Activated T-cell treated with anti-CD3 and anti-CD28 coated beads, Interleukin-2, amount 50 U/mL, for 24 hours (primary cell): ENCODE measurements at regions not wholly inside any gene's neighbourhood (a gene's known extent, or its start where the extent isn't known, plus 50 kb on each side); places are given as distances from the start of the nearest gene placed in this dataset.

Experiments
- DNase-seq: peaks from one replicate; pipeline ENCODE4 v3.0.0-alpha.2; 2020
- H3K27ac Mint-ChIP-seq: 2 replicates; pipeline ENCODE4 v1.8.0; 2020; ENCODE audit warnings: mild to moderate bottlenecking, mixed read lengths
- H3K27me3 Mint-ChIP-seq: 2 replicates; pipeline ENCODE4 v1.8.0; 2020; ENCODE audit warnings: mixed read lengths
- H3K36me3 Mint-ChIP-seq: 2 replicates; pipeline ENCODE4 v1.8.0; 2020; ENCODE audit warnings: low read depth, mixed read lengths
- H3K4me1 Mint-ChIP-seq: 2 replicates; pipeline ENCODE4 v1.8.0; 2020; ENCODE audit warnings: low read depth, mixed read lengths
- H3K4me3 Mint-ChIP-seq: 2 replicates; pipeline ENCODE4 v1.8.0; 2020; ENCODE audit warnings: mild to moderate bottlenecking, moderate library complexity, mixed read lengths
- H3K9me3 Mint-ChIP-seq: 2 replicates; pipeline ENCODE4 v1.8.0; 2020; ENCODE audit warnings: mixed read lengths

GRCh38 chr3:34925851-34926250, 713.5 kb upstream of the ARPP21 start:
- no peak for DNase-seq
- Mint-ChIP-seq H3K36me3 (no peaks in the 10 kb centered on the region), H3K4me1 (no peaks in the 10 kb centered on the region), H3K27ac (no peak overlapping the region), H3K27me3 (no peaks in the 10 kb centered on the region), H3K4me3 (no peak overlapping the region), H3K9me3 (peaks cover 2% of the 10 kb centered on the region)

GRCh38 chr3:34929036-34929435, 710.3 kb upstream of the ARPP21 start:
- H3K27me3 Mint-ChIP-seq: no peaks in the 10 kb centered on the region

GRCh38 chr3:34934660-34935059, 704.7 kb upstream of the ARPP21 start:
- no peaks in the 10 kb centered on the region for H3K4me1 Mint-ChIP-seq

More at GRCh38 chr3:34929036-34929435, 710.3 kb upstream of the ARPP21 start:
- no peak for DNase-seq
- peaks cover 10% of the 10 kb centered on the region for H3K9me3 Mint-ChIP-seq
- H3K4me3 Mint-ChIP-seq: no peak overlapping the region
- H3K4me1 Mint-ChIP-seq: no peaks in the 10 kb centered on the region
- H3K27ac Mint-ChIP-seq: no peak overlapping the region
- no peaks in the 10 kb centered on the region for H3K36me3 Mint-ChIP-seq

GRCh38 chr3:34938784-34939183, 700.5 kb upstream of the ARPP21 start:
- Mint-ChIP-seq H3K36me3 (no peaks in the 10 kb centered on the region), H3K4me1 (no peaks in the 10 kb centered on the region), H3K9me3 (peaks cover 7% of the 10 kb centered on the region), H3K27me3 (no peaks in the 10 kb centered on the region), H3K27ac (no peak overlapping the region), H3K4me3 (no peak overlapping the region)
- no peak for DNase-seq

More at GRCh38 chr3:34934660-34935059, 704.7 kb upstream of the ARPP21 start:
- H3K36me3 Mint-ChIP-seq: no peaks in the 10 kb centered on the region
- no peak overlapping the region for H3K27ac Mint-ChIP-seq
- peaks cover 15% of the 10 kb centered on the region for H3K9me3 Mint-ChIP-seq
- H3K27me3 Mint-ChIP-seq: no peaks in the 10 kb centered on the region
- DNase-seq: no peak
- H3K4me3 Mint-ChIP-seq: no peak overlapping the region

- no peak overlapping the region for H3K27ac Mint-ChIP-seq
- H3K4me3 Mint-ChIP-seq: no peak overlapping the region
- no peaks in the 10 kb centered on the region for H3K4me1 Mint-ChIP-seq
- no peaks in the 10 kb centered on the region for H3K36me3 Mint-ChIP-seq
- no peak for DNase-seq
- peaks cover 6% of the 10 kb centered on the region for H3K9me3 Mint-ChIP-seq
- H3K27me3 Mint-ChIP-seq: no peaks in the 10 kb centered on the region
Measured at GRCh38 chr3:34942256-34942655, 697.1 kb upstream of the ARPP21 start.

- Mint-ChIP-seq H3K27ac (no peak overlapping the region), H3K27me3 (no peaks in the 10 kb centered on the region), H3K36me3 (no peaks in the 10 kb centered on the region), H3K4me1 (no peaks in the 10 kb centered on the region), H3K9me3 (peaks cover 13% of the 10 kb centered on the region), H3K4me3 (no peak overlapping the region)
- DNase-seq: no peak
Measured at GRCh38 chr3:34947834-34948233, 691.5 kb upstream of the ARPP21 start.

- Mint-ChIP-seq H3K4me1 (no peaks in the 10 kb centered on the region), H3K27ac (no peak overlapping the region), H3K36me3 (no peaks in the 10 kb centered on the region), H3K27me3 (no peaks in the 10 kb centered on the region), H3K9me3 (peaks cover 13% of the 10 kb centered on the region), H3K4me3 (no peak overlapping the region)
- DNase-seq: no peak
Measured at GRCh38 chr3:34948517-34948916, 690.8 kb upstream of the ARPP21 start.

- Mint-ChIP-seq H3K27ac (no peak overlapping the region), H3K4me1 (peaks cover 8% of the 10 kb centered on the region), H3K4me3 (no peak overlapping the region), H3K36me3 (no peaks in the 10 kb centered on the region), H3K9me3 (peaks cover 6% of the 10 kb centered on the region), H3K27me3 (no peaks in the 10 kb centered on the region)
- DNase-seq: no peak
Measured at GRCh38 chr3:34955680-34956079, 683.6 kb upstream of the ARPP21 start.

GRCh38 chr3:34956511-34956910, 682.8 kb upstream of the ARPP21 start:
- Mint-ChIP-seq H3K9me3 (peaks cover 7% of the 10 kb centered on the region), H3K36me3 (no peaks in the 10 kb centered on the region), H3K4me1 (peaks cover 8% of the 10 kb centered on the region), H3K27ac (no peak overlapping the region), H3K4me3 (no peak overlapping the region), H3K27me3 (no peaks in the 10 kb centered on the region)
- DNase-seq: no peak

GRCh38 chr3:34957677-34958076, 681.6 kb upstream of the ARPP21 start:
- H3K9me3 Mint-ChIP-seq: peaks cover 7% of the 10 kb centered on the region
- H3K27me3 Mint-ChIP-seq: no peaks in the 10 kb centered on the region
- no peak for DNase-seq
- H3K27ac Mint-ChIP-seq: no peak overlapping the region
- no peaks in the 10 kb centered on the region for H3K36me3 Mint-ChIP-seq
- peaks cover 8% of the 10 kb centered on the region for H3K4me1 Mint-ChIP-seq
- no peak overlapping the region for H3K4me3 Mint-ChIP-seq

GRCh38 chr3:34969513-34969912, 669.8 kb upstream of the ARPP21 start:
- no peak for DNase-seq
- no peaks in the 10 kb centered on the region for H3K27me3 Mint-ChIP-seq
- H3K9me3 Mint-ChIP-seq: no peaks in the 10 kb centered on the region
- H3K36me3 Mint-ChIP-seq: no peaks in the 10 kb centered on the region
- no peaks in the 10 kb centered on the region for H3K4me1 Mint-ChIP-seq
- H3K4me3 Mint-ChIP-seq: no peak overlapping the region
- no peak overlapping the region for H3K27ac Mint-ChIP-seq

GRCh38 chr3:34972481-34972880, 666.8 kb upstream of the ARPP21 start:
- H3K36me3 Mint-ChIP-seq: no peaks in the 10 kb centered on the region
- no peak overlapping the region for H3K27ac Mint-ChIP-seq
- no peaks in the 10 kb centered on the region for H3K27me3 Mint-ChIP-seq
- DNase-seq: no peak
- H3K4me1 Mint-ChIP-seq: no peaks in the 10 kb centered on the region
- no peak overlapping the region for H3K4me3 Mint-ChIP-seq
- H3K9me3 Mint-ChIP-seq: peaks cover 4% of the 10 kb centered on the region

- Mint-ChIP-seq H3K36me3 (no peaks in the 10 kb centered on the region), H3K27ac (no peak overlapping the region), H3K27me3 (no peaks in the 10 kb centered on the region), H3K4me1 (no peaks in the 10 kb centered on the region), H3K9me3 (peaks cover 4% of the 10 kb centered on the region), H3K4me3 (no peak overlapping the region)
- no peak for DNase-seq
Measured at GRCh38 chr3:34973586-34973985, 665.7 kb upstream of the ARPP21 start.

GRCh38 chr3:34983631-34984030, 655.7 kb upstream of the ARPP21 start:
- no peak for DNase-seq
- Mint-ChIP-seq H3K27ac (no peak overlapping the region), H3K4me1 (no peaks in the 10 kb centered on the region), H3K27me3 (no peaks in the 10 kb centered on the region), H3K9me3 (no peaks in the 10 kb centered on the region), H3K4me3 (no peak overlapping the region), H3K36me3 (no peaks in the 10 kb centered on the region)

- Mint-ChIP-seq H3K4me3 (no peak overlapping the region), H3K9me3 (no peaks in the 10 kb centered on the region), H3K27ac (no peak overlapping the region), H3K36me3 (no peaks in the 10 kb centered on the region), H3K27me3 (no peaks in the 10 kb centered on the region), H3K4me1 (no peaks in the 10 kb centered on the region)
- no peak for DNase-seq
Measured at GRCh38 chr3:34988296-34988695, 651.0 kb upstream of the ARPP21 start.

GRCh38 chr3:34995796-34996430, 643.4 kb upstream of the ARPP21 start:
- no peak overlapping the region for H3K27ac Mint-ChIP-seq
- H3K4me1 Mint-ChIP-seq: no peaks in the 10 kb centered on the region

More at GRCh38 chr3:34995796-34996430, 643.4 kb upstream of the ARPP21 start:
- H3K9me3 Mint-ChIP-seq: no peaks in the 10 kb centered on the region
- DNase-seq: no peak
- no peaks in the 10 kb centered on the region for H3K27me3 Mint-ChIP-seq
- H3K4me3 Mint-ChIP-seq: no peak overlapping the region
- no peaks in the 10 kb centered on the region for H3K36me3 Mint-ChIP-seq
